Left ventricle myocardium inferior (tissue), 1 donor: ENCODE measurements at regions not wholly inside any gene's neighbourhood (a gene's known extent, or its start where the extent isn't known, plus 50 kb on each side); places are given as distances from the start of the nearest gene placed in this dataset.
"Not testable (repeated sequence)": the region's sequence is repeated elsewhere in the genome, so short reads cannot be mapped to it uniquely, and the experiment has no call there.

Experiments used
- DNase-seq: peaks from one replicate; pipeline ENCODE4 v3.0.0-alpha.2; 2020
- H3K27ac ChIP-seq: fragments of 200-600 bp; replicated peaks from 2 replicates; pipeline ENCODE4 v1.8.0; 2021
- H3K27me3 ChIP-seq: fragments of 200-600 bp; 2 replicates; pipeline ENCODE4 v1.8.0; 2021; ENCODE audit warnings: low read depth
- H3K36me3 ChIP-seq: fragments of 200-600 bp; 2 replicates; pipeline ENCODE4 v1.8.0; 2021
- H3K4me1 ChIP-seq: fragments of 200-600 bp; 2 replicates; pipeline ENCODE4 v1.8.0; 2021
- H3K4me3 ChIP-seq: fragments of 200-600 bp; 2 replicates; pipeline ENCODE4 v1.8.0; 2021; ENCODE audit warnings: mild to moderate bottlenecking, moderate library complexity
- H3K9me3 ChIP-seq: fragments of 200-600 bp; replicated peaks from 2 replicates; pipeline ENCODE4 v1.8.0; 2021
- intact Hi-C: fragments of 100-400 bp; cut with micrococcal nuclease; formaldehyde crosslinking; loops from one replicate; pipeline ENCODE4 v1.11.0; 2022
- TF ChIP-seq, protein P1 (sequence below): fragments of 200-600 bp; IDR thresholded peaks from 2 replicates; pipeline ENCODE4 v1.8.0; 2021; ENCODE audit warnings: antibody characterized with exemption, mild to moderate bottlenecking, borderline replicate concordance
- donor health status: DM: no; HTN: yes; CAD: no; lungs with severe emphysema.

DNA sequence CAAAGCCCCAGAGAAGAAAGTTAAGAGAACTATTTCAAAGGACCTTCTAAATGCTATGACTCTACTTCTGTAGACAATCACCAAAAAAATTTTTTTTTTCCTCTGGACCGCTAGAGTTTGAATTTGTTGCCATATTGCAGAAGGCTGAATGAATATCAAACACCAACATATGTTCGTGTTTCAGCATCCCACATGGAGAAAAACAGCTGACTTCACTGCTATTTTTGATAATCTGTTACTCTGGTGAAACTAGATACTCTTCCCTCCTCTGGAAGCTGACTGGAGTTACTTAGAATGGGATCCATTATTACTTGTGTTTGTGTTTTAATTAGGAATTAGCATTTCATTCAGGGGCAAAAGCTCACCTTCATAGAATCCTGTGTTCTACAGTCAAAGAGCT lies 447.0 kb downstream of the AASDHPPT start:
- H3K4me3 ChIP-seq, result no peak overlapping the region
- H3K9me3 ChIP-seq, result peaks cover 11% of the 10 kb centered on the region
- no peak for DNase-seq
- H3K27ac ChIP-seq, result no peak overlapping the region
- intact Hi-C loops, result no loop called here
- TF ChIP-seq, protein P1, sequence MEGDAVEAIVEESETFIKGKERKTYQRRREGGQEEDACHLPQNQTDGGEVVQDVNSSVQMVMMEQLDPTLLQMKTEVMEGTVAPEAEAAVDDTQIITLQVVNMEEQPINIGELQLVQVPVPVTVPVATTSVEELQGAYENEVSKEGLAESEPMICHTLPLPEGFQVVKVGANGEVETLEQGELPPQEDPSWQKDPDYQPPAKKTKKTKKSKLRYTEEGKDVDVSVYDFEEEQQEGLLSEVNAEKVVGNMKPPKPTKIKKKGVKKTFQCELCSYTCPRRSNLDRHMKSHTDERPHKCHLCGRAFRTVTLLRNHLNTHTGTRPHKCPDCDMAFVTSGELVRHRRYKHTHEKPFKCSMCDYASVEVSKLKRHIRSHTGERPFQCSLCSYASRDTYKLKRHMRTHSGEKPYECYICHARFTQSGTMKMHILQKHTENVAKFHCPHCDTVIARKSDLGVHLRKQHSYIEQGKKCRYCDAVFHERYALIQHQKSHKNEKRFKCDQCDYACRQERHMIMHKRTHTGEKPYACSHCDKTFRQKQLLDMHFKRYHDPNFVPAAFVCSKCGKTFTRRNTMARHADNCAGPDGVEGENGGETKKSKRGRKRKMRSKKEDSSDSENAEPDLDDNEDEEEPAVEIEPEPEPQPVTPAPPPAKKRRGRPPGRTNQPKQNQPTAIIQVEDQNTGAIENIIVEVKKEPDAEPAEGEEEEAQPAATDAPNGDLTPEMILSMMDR, result no peak
- no peaks in the 10 kb centered on the region for H3K36me3 ChIP-seq
- no peaks in the 10 kb centered on the region for H3K27me3 ChIP-seq
- H3K4me1 ChIP-seq, result no peaks in the 10 kb centered on the region

DNA sequence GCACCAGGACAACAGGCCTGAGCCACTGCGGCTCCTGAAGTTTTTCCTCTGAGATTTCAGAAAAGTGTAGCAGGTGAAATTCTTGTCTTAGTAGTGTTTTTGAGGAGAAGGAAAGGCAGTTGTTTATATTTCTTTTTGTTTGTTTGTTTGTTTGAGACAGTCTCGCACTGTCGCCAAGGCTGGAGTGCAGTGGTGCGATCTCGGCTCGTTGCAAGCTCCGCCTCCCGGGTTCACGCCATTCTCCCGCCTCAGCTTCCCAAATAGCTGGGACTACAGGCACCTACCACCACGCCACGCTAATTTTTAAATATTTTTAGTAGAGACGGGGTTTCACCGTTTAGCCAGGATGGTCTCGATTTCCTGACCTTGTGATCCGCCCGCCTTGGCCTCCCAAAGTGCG lies 454.2 kb downstream of the AASDHPPT start:
- intact Hi-C loops, H3K27ac ChIP-seq, DNase-seq, H3K27me3 ChIP-seq, H3K36me3 ChIP-seq, H3K4me3 ChIP-seq, H3K4me1 ChIP-seq: not testable (repeated sequence)
- H3K9me3 ChIP-seq, result peaks cover 14% of the 10 kb centered on the region

DNA sequence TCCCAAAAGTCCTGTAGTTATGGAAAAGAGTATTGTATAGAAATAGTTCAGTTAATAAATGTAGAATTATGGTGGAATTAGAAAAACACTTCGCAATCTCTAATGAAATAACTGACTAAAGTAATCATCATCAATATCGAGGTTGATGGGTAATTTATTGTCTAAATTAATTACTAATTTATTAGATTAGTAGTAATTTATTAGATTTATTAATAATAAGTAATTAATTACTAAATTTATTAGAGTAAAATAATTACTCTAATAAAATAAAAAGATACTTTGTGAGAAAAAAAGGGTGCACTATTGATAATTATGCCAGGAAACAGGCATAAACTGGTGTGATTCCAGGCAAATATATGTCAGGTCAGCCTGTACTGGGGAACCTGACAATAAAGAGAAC lies 455.6 kb downstream of the AASDHPPT start:
- Histone ChIP-seq H3K27ac (no peak overlapping the region), H3K4me1 (no peaks in the 10 kb centered on the region), H3K27me3 (no peaks in the 10 kb centered on the region), H3K4me3 (no peak overlapping the region), H3K9me3 (peaks cover 10% of the 10 kb centered on the region), H3K36me3 (no peaks in the 10 kb centered on the region)
- no peak for DNase-seq
- intact Hi-C loops, result no loop called here
- TF ChIP-seq, protein P1, result no peak

DNA sequence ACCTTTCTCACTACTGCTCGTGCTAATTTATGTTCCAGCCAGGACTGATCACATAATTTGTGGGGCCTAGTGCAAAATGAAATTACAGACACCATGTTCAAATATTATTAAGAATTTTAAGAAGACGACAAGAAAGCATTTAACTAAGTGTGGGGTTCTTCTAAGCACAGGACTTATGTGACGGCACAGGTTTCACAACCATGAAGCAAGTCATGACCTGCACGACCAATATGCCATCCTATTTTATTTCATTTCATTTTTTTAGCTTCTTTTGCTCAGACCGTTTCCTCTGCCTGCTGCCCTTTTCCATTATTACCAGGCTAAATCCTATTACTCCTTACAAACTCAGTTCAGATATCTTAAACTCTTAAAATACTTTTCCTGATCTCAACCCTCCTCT lies 462.5 kb downstream of the AASDHPPT start:
- Histone ChIP-seq H3K27ac (no peak overlapping the region), H3K27me3 (no peaks in the 10 kb centered on the region), H3K36me3 (no peaks in the 10 kb centered on the region), H3K9me3 (peaks cover 13% of the 10 kb centered on the region), H3K4me3 (no peak overlapping the region), H3K4me1 (no peaks in the 10 kb centered on the region)
- no peak for DNase-seq
- intact Hi-C loops, result no loop called here
- TF ChIP-seq, protein P1, result no peak

DNA sequence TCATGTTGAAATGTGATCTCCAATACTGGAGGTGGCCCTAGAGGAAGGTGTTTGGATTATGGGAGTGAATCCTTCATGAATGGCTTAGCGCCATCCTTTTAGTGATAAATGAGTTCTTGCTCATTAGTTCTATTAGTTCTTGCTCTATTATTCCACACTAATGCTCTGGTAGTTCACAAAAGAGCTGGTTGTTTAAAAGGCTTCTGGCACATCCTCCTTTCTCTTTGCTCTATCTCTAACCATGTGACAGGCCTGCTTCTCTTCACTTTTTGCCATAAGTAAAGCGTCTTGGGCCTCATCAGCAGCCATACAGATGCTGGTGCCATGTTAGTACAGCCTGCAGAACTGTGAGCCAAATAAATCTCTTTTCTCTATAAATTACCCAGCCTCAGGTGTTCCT lies 469.9 kb downstream of the GUCY1A2 start:
- Histone ChIP-seq H3K4me3 (no peak overlapping the region), H3K9me3 (peaks cover 29% of the 10 kb centered on the region), H3K27me3 (no peaks in the 10 kb centered on the region), H3K27ac (no peak overlapping the region), H3K36me3 (no peaks in the 10 kb centered on the region), H3K4me1 (no peaks in the 10 kb centered on the region)
- DNase-seq, result no peak
- intact Hi-C loops, result no loop called here
- TF ChIP-seq, protein P1, result no peak

DNA sequence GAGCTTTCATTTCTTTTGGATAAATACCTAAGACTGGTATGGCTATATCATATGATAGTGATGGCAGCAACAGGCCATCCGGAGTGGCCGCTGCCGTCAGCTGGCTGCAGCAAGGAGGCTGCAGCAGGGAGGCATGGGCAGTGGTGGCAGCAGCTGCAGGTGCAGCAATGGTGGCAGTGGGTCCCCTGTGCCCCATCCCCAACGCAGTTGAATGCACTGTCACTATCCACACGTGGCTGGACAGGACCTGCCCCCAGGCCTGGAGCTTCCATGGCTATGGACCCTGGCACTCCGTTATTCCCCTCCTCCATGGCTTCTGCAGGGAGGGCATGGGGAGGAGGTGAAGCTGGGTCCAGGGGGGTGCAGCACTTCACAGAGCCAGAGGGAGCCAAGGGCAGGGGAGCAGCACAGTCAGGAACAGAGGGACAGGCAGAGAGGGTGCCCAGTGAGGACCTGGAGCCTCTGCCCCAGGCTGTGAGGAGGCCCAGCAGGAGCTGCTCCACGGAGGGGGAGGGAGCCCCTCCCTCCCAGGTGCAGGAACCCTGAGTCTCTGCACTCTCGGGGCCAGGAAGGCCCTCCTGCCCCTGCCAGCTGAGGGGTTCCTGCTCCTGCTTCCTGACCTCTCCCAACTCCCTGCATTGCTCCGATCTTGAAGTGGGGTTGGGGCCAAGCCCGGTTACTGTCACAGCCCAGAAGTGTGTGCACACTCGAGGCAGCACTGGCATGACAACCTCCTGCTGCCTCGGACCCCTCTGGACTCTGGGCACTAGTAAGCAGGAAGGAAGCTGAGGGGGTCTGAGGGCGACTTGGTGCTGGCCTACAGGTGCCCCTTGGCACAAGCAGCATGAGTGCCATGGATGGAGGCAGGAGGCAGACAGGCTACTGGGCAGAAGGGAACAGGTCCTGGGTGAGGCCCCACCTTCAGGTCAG lies 466.3 kb downstream of the GUCY1A2 start:
- DNase-seq, result no peak
- H3K36me3 ChIP-seq, result no peaks in the 10 kb centered on the region
- peaks cover 38% of the 10 kb centered on the region for H3K9me3 ChIP-seq
- H3K27me3 ChIP-seq, result no peaks in the 10 kb centered on the region
- no peaks in the 10 kb centered on the region for H3K4me1 ChIP-seq
- H3K4me3 ChIP-seq, result no peak overlapping the region
- TF ChIP-seq, protein P1, result no peak
- intact Hi-C loops, result no loop called here
- H3K27ac ChIP-seq, result no peak overlapping the region
